Stimulated activated naive B cell treated with anti-CD40 and anti-IgM and Interleukin-4, amounts not matched to agents 10 μg/mL and 1 μg/mL and 100 μg/mL, for 72 hours (primary cell): ENCODE measurements at regions not wholly inside any gene's neighbourhood (a gene's known extent, or its start where the extent isn't known, plus 50 kb on each side); places are given as distances from the start of the nearest gene placed in this dataset.
"Not testable (repeated sequence)": the region's sequence is repeated elsewhere in the genome, so short reads cannot be mapped to it uniquely, and the experiment has no call there.

ENCODE experiments used
- ATAC-seq, 2 donors: fragments of 150-1000 bp; cut with Tn5 transposase; replicated peaks; 2 replicates each; pipeline ENCODE4 v1.10.0; 2021; ENCODE audit warnings: moderate library complexity in 1 of 2
- DNase-seq: peaks from one replicate; pipeline ENCODE4 v3.0.0; 2021
- H3K27ac Mint-ChIP-seq: one replicate; pipeline ENCODE4 v1.8.0; 2022; ENCODE audit warnings: mild to moderate bottlenecking, mixed read lengths
- H3K27me3 Mint-ChIP-seq, 2 donors: one replicate each; pipeline ENCODE4 v1.8.0; 2022; ENCODE audit warnings: mixed read lengths in 2 of 2
- H3K36me3 Mint-ChIP-seq, 2 donors: one replicate each; pipeline ENCODE4 v1.8.0; 2022; ENCODE audit warnings: mixed read lengths in 2 of 2, mild to moderate bottlenecking in 1 of 2
- H3K4me1 Mint-ChIP-seq, 2 donors: one replicate each; pipeline ENCODE4 v1.8.0; 2022; ENCODE audit warnings: mixed read lengths in 2 of 2, mild to moderate bottlenecking in 1 of 2
- H3K4me3 Mint-ChIP-seq, 2 donors: one replicate each; pipeline ENCODE4 v1.8.0; 2022; ENCODE audit warnings: mild to moderate bottlenecking in 2 of 2, mixed read lengths in 2 of 2, moderate library complexity in 1 of 2
- H3K9me3 Mint-ChIP-seq, 2 donors: one replicate each; pipeline ENCODE4 v1.8.0; 2022; ENCODE audit warnings: mixed read lengths in 2 of 2, mild to moderate bottlenecking in 1 of 2

- DNase-seq (no peak), ATAC-seq (no peak)
- no peak overlapping the region for H3K4me3 Mint-ChIP-seq
- no peaks in the 10 kb centered on the region for H3K27me3 Mint-ChIP-seq
- no peaks in the 10 kb centered on the region for H3K4me1 Mint-ChIP-seq
- H3K36me3 Mint-ChIP-seq = no peaks in the 10 kb centered on the region
- H3K9me3 Mint-ChIP-seq = peaks cover 0 to 4% of the 10 kb centered on the region in 2 donors
- no peak overlapping the region for H3K27ac Mint-ChIP-seq
These were observed 238.1 kb downstream of the SLITRK2 start for GRCh38 chrX:146055733-146056132.

DNA sequence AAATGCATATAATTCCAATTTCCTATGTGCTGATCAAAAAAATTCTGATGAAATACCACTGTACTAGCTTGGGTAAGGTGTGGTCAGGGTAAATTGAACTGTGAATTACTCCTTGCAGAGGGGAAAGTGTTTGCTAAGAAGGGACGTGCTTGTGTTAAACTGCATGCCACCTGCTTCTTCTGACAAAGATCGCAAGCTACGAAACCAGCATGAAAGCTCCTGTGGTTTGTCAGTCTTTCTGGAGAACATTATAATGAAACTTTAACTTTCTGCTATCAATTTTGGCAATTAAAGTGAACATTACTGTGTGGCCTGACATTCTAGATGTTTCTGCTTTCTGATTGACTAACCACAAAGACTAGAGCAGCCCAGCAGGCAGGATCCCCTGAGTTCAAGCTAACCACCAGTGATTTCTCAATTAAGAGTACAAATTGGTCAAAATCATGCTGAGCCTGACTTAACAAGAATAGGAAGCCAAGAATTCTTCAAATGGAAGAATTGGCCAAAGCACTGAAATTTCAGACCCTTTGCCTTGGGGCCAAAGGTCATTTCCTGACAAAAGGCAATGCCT, 239.0 kb downstream of the SLITRK2 start:
- H3K36me3 Mint-ChIP-seq = no peaks in the 10 kb centered on the region
- H3K27me3 Mint-ChIP-seq = no peaks in the 10 kb centered on the region
- H3K4me3 Mint-ChIP-seq = no peak overlapping the region
- no peak overlapping the region for H3K27ac Mint-ChIP-seq
- DNase-seq (no peak), ATAC-seq (no peak)
- peaks cover 0 to 4% of the 10 kb centered on the region in 2 donors for H3K9me3 Mint-ChIP-seq
- H3K4me1 Mint-ChIP-seq = no peaks in the 10 kb centered on the region

DNA sequence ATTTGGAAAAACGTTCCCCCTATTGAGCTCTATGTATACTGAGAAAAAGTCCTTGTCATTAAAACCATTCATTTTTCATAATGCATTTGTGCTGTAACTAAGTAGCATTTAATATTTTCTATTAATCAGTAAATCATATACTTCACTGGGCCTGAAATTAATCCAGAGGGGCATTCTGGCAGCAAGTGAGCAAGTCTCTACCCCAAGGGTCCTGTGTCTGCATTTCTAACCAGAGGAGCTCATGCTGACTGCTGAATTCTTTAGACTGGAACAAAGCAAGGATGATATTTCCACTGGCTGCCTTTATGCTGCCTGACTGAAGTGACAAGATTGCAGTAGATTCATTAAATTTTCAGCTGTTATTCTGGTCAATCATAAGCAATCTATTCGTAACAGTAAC, 246.5 kb downstream of the SLITRK2 start:
- Mint-ChIP-seq H3K4me3 (no peak overlapping the region), H3K27me3 (no peaks in the 10 kb centered on the region), H3K36me3 (no peaks in the 10 kb centered on the region), H3K27ac (no peak overlapping the region), H3K9me3 (peaks cover 0 to 4% of the 10 kb centered on the region in 2 donors), H3K4me1 (no peaks in the 10 kb centered on the region)
- ATAC-seq (no peak), DNase-seq (no peak)

DNA sequence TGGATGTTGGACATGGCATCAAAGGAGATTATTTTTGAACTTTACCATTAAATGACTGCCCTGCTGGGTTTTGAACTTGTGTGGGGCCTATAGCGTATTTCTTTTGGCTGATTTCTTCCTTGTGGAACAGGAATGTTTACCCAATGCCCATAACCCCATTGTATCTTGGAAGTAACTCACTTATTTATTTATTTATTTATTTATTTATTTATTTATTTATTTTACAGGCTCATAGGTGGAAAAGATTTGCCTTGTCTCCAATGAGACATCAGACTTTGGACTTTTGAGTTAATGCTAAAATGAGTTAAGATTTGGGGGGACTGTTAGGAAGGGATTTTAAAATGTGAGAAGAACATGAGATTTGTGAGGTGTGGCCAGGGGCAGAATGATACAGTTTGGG, 273.1 kb downstream of the SLITRK2 start:
- ATAC-seq = no peak
- Mint-ChIP-seq H3K9me3 (peaks cover 0 to 5% of the 10 kb centered on the region in 2 donors), H3K36me3 (no peaks in the 10 kb centered on the region), H3K4me1 (no peaks in the 10 kb centered on the region), H3K27me3 (no peaks in the 10 kb centered on the region), H3K27ac (no peak overlapping the region), H3K4me3 (no peak overlapping the region)
- DNase-seq = no peak

- ATAC-seq (no peak), DNase-seq (no peak)
- H3K36me3 Mint-ChIP-seq = no peaks in the 10 kb centered on the region
- peaks cover 1 to 4% of the 10 kb centered on the region in 2 donors for H3K9me3 Mint-ChIP-seq
- H3K27ac Mint-ChIP-seq = no peak overlapping the region
- H3K27me3 Mint-ChIP-seq = no peaks in the 10 kb centered on the region
- H3K4me3 Mint-ChIP-seq = no peak overlapping the region
- no peaks in the 10 kb centered on the region for H3K4me1 Mint-ChIP-seq
These were observed 291.7 kb downstream of the SLITRK2 start for GRCh38 chrX:146109362-146109761.

DNA sequence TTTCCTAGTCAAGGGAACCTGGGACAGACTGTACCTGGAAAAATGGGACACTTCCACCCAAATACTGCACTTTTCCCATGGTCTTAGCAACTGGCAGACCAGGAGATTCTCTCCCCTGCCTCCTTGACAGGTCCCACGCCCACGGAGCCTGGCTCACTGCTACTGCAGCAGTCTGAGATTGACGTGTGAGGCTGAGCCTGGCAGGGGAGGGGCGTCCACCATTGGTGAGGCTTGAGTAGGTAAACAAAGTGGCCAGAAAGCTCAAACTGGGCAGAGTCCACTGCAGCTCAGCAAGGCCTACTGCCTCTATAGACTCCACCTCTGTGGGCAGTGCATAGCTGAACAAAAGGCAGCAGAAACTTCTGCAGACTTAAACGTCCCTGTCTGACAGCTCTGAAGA, 301.4 kb downstream of the SLITRK2 start:
- H3K9me3 Mint-ChIP-seq, H3K4me1 Mint-ChIP-seq, H3K36me3 Mint-ChIP-seq, ATAC-seq, H3K27ac Mint-ChIP-seq, H3K4me3 Mint-ChIP-seq, DNase-seq, H3K27me3 Mint-ChIP-seq: not testable (repeated sequence)

DNA sequence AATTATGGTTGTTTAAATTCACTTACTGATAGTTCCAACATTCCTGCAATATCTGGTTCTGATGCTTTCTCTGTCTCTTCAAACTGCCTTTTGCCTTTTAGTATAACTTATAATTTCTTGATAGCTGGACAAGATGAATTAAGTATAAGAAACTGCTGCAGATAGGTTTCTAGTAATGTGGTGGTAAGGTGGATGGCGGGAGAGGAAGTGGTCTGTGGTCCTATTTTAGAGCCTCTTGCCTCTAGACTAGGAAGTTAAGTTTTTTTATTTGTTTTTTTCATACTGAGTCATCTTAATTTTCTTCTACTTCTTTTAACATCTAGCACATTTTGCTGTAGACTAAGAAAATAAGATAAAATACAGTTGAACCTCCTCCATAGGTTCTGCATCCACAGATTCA, 310.0 kb downstream of the SLITRK2 start:
- ATAC-seq (no peak), DNase-seq (no peak)
- no peaks in the 10 kb centered on the region for H3K36me3 Mint-ChIP-seq
- H3K4me3 Mint-ChIP-seq = no peak overlapping the region
- no peak overlapping the region for H3K27ac Mint-ChIP-seq
- H3K9me3 Mint-ChIP-seq = peaks cover 1 to 7% of the 10 kb centered on the region in 2 donors
- H3K4me1 Mint-ChIP-seq = no peaks in the 10 kb centered on the region
- H3K27me3 Mint-ChIP-seq = no peaks in the 10 kb centered on the region

DNA sequence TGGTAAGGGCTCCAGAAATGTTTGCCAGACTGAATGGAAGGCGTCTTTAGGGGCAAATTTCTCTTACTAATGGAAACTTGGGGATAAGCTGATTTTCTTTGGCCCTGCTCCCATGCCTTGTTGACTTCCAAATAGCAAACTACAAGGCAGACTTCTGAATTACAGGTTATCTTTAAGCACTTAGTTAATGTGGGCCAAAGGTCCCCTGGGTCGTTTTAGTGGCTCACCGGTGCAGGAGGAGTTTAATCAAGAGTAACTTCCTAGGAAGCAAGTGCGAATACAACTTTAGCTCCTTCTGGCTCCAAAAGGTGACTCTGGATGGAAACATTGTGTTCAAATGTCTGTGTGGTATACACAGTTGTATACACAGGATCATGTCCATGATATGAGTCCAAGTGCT, 323.6 kb downstream of the SLITRK2 start:
- Mint-ChIP-seq H3K27me3 (no peaks in the 10 kb centered on the region), H3K4me3 (no peak overlapping the region), H3K36me3 (no peaks in the 10 kb centered on the region), H3K27ac (no peak overlapping the region), H3K9me3 (peaks cover 0 to 2% of the 10 kb centered on the region in 2 donors), H3K4me1 (no peaks in the 10 kb centered on the region)
- ATAC-seq (no peak), DNase-seq (no peak)

- ATAC-seq (no peak), DNase-seq (no peak)
- no peak overlapping the region for H3K27ac Mint-ChIP-seq
- H3K4me3 Mint-ChIP-seq = no peak overlapping the region
- no peaks in the 10 kb centered on the region for H3K36me3 Mint-ChIP-seq
- H3K9me3 Mint-ChIP-seq = peaks cover 0 to 2% of the 10 kb centered on the region in 2 donors
- H3K27me3 Mint-ChIP-seq = no peaks in the 10 kb centered on the region
- H3K4me1 Mint-ChIP-seq = no peaks in the 10 kb centered on the region
These were observed 326.4 kb downstream of the SLITRK2 start for GRCh38 chrX:146144039-146144438.

GRCh38 chrX:146154191-146154590, 336.6 kb downstream of the SLITRK2 start:
- H3K36me3 Mint-ChIP-seq = no peaks in the 10 kb centered on the region
- ATAC-seq (no peak), DNase-seq (no peak)
- H3K9me3 Mint-ChIP-seq = no peaks in the 10 kb centered on the region
- H3K27ac Mint-ChIP-seq = no peak overlapping the region
- H3K4me3 Mint-ChIP-seq = no peak overlapping the region
- no peaks in the 10 kb centered on the region for H3K4me1 Mint-ChIP-seq
- H3K27me3 Mint-ChIP-seq = no peaks in the 10 kb centered on the region

- Mint-ChIP-seq H3K4me1 (no peaks in the 10 kb centered on the region), H3K27ac (no peak overlapping the region), H3K27me3 (no peaks in the 10 kb centered on the region), H3K9me3 (peaks cover 3 to 4% of the 10 kb centered on the region in 2 donors), H3K36me3 (no peaks in the 10 kb centered on the region), H3K4me3 (no peak overlapping the region)
- ATAC-seq (no peak), DNase-seq (no peak)
These were observed 343.0 kb downstream of the SLITRK2 start for GRCh38 chrX:146160443-146161203.

DNA sequence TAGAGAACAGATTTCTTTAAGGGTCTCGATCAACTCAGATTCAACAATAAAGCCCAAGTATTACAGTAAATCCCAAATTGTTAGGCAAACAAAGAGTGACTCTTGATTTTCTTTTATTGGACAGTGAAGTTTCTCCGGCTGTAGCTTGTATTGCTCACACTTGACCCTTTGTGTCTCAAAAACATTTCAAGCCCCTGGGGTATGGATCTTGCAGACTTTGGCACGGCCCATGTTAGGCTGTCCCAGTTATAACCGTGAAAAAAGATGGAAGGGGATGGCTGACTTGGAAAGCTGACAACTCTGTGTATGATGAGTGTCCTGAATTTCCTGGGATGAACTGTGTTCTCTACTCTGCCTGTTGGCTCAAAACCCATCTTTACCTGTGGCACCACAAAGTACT, 356.1 kb downstream of the SLITRK2 start:
- DNase-seq = no peak
- no peaks in the 10 kb centered on the region for H3K4me1 Mint-ChIP-seq
- no peaks in the 10 kb centered on the region for H3K36me3 Mint-ChIP-seq
- no peak overlapping the region for H3K4me3 Mint-ChIP-seq
- no peak overlapping the region for H3K27ac Mint-ChIP-seq
- peaks cover 0 to 6% of the 10 kb centered on the region in 2 donors for H3K9me3 Mint-ChIP-seq
- no peak for ATAC-seq
- no peaks in the 10 kb centered on the region for H3K27me3 Mint-ChIP-seq

- no peak overlapping the region for H3K27ac Mint-ChIP-seq
- ATAC-seq = no peak
- no peaks in the 10 kb centered on the region for H3K27me3 Mint-ChIP-seq
These were observed 364.2 kb downstream of the SLITRK2 start for GRCh38 chrX:146181858-146182257.

DNA sequence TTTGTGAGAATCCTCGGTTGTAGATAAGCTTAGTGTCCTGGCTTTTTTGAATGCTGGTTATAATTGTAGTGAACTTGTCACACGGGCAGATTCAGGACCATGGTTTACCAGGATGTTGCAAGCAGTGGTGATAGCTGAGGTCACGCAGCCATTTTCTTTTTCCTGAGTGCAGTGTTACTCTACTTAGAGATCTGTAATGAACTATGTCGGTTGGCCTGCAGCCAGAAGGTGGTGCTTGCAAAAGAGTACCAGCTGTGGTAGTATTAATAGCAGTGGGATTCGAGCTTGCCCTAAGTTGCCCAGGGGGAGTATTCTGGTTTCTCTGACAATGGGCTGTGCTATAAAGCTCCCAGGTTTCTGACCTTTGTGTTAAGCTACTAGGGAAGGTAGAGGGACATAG, 368.9 kb downstream of the SLITRK2 start:
- ATAC-seq (no peak), DNase-seq (no peak)
- no peak overlapping the region for H3K4me3 Mint-ChIP-seq
- H3K36me3 Mint-ChIP-seq = no peaks in the 10 kb centered on the region
- H3K27me3 Mint-ChIP-seq = no peaks in the 10 kb centered on the region
- no peaks in the 10 kb centered on the region for H3K4me1 Mint-ChIP-seq
- no peak overlapping the region for H3K27ac Mint-ChIP-seq
- H3K9me3 Mint-ChIP-seq = peaks cover 0 to 5% of the 10 kb centered on the region in 2 donors

More at GRCh38 chrX:146181858-146182257, 364.2 kb downstream of the SLITRK2 start:
- H3K36me3 Mint-ChIP-seq = no peaks in the 10 kb centered on the region
- H3K9me3 Mint-ChIP-seq = peaks cover 6 to 10% of the 10 kb centered on the region in 2 donors
- no peak for DNase-seq
- H3K4me1 Mint-ChIP-seq = no peaks in the 10 kb centered on the region
- no peak overlapping the region for H3K4me3 Mint-ChIP-seq

GRCh38 chrX:146189371-146189770, 371.7 kb downstream of the SLITRK2 start:
- DNase-seq (no peak), ATAC-seq (no peak)
- Mint-ChIP-seq H3K27me3 (no peaks in the 10 kb centered on the region), H3K36me3 (no peaks in the 10 kb centered on the region), H3K4me3 (no peak overlapping the region), H3K27ac (no peak overlapping the region), H3K9me3 (peaks cover 0 to 2% of the 10 kb centered on the region in 2 donors), H3K4me1 (no peaks in the 10 kb centered on the region)
